Mucosa of stomach (tissue), 1 donor: ENCODE measurements at regions not wholly inside any gene's neighbourhood (a gene's known extent, or its start where the extent isn't known, plus 50 kb on each side); places are given as distances from the start of the nearest gene placed in this dataset.

Experiments
- H3K27me3 ChIP-seq: one replicate; pipeline ENCODE4 v1.7.0; 2013; ENCODE audit warnings: mild to moderate bottlenecking, low read length; ENCODE audit not compliant: control insufficient read depth, insufficient read depth
- H3K36me3 ChIP-seq: one replicate; pipeline ENCODE4 v1.7.0; 2013; ENCODE audit warnings: low read length; ENCODE audit not compliant: control insufficient read depth, insufficient read depth
- H3K4me1 ChIP-seq: one replicate; pipeline ENCODE4 v1.7.0; 2013; ENCODE audit warnings: mild to moderate bottlenecking, low read length; ENCODE audit not compliant: control insufficient read depth, insufficient read depth
- H3K4me3 ChIP-seq: one replicate; pipeline ENCODE4 v1.7.0; 2013; ENCODE audit warnings: low read length
- H3K9ac ChIP-seq: one replicate; pipeline ENCODE4 v1.7.0; 2013; ENCODE audit warnings: mild to moderate bottlenecking, low read length, moderate library complexity
- H3K9me3 ChIP-seq: one replicate; pipeline ENCODE4 v1.7.0; 2013; ENCODE audit warnings: mild to moderate bottlenecking, low read length, moderate library complexity; ENCODE audit not compliant: control insufficient read depth
- donor health status: Pancreatic carcinoma.

DNA sequence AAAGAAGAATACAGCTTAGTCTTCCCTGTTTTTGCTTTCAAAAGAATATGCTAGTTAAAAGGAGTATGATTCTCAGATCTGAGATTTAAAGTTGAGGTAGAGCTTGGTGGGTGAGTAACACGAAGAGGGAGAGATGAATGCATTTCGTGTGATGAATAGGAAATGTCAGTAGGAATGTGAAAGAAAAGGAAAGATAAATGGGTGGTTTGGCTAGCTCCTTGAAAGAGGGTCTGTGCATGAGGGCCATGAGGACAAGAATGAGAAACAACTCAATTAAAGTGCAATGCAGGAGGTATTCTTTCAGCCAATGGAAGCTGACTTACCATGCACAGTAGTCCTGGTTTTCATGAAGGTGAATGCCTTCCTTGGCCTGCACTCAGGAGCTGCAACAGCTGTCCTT is 248.2 kb downstream of the HNMT start:
- Histone ChIP-seq H3K4me3 (no peak overlapping the region), H3K9me3 (no peaks in the 10 kb centered on the region), H3K36me3 (no peaks in the 10 kb centered on the region)

DNA sequence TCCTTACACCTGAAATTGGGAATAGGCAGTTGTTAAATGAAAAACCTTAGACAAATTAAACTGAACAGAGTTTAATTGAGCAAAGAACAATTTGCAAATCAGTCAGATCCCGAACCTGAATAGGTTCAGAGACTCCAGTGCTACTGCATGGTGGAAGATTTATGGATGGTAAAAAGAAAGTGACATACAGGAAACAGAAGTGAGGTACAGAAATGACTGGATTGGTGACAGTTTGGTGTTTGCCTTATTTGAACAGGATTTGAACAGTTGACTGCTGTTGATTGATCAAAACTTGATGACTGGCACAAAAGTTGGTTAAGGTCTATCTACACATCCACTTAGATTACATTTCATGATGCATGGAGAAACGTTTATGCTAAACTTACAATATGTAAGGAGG is 248.8 kb downstream of the HNMT start:
- no peak overlapping the region for H3K4me3 ChIP-seq
- no peaks in the 10 kb centered on the region for H3K27me3 ChIP-seq
- no peaks in the 10 kb centered on the region for H3K36me3 ChIP-seq
- no peaks in the 10 kb centered on the region for H3K9me3 ChIP-seq
- H3K4me1 ChIP-seq: no peaks in the 10 kb centered on the region
- no peak overlapping the region for H3K9ac ChIP-seq

More for the DNA sequence above, 248.2 kb downstream of the HNMT start:
- H3K4me1 ChIP-seq: no peaks in the 10 kb centered on the region
- H3K9ac ChIP-seq: no peak overlapping the region
- no peaks in the 10 kb centered on the region for H3K27me3 ChIP-seq

DNA sequence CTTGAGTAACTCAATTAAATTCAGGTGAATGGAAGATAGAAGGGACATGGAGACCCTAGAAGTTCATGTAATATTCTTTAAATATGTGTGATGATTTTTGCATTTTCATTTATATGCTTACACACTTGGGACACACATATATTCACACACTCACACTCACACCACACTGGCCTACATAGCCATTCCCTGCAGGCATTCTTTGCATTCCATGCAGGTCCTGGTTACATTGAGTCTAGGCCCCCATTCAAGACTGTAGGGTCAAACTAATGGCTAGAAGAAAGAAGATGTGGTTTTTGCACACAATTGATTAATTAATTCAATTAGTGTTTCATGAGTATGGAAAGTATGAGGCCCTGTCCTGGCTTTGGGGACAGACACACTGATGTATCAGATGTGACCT is 249.4 kb downstream of the HNMT start:
- Histone ChIP-seq H3K4me3 (no peak overlapping the region), H3K4me1 (no peaks in the 10 kb centered on the region), H3K36me3 (no peaks in the 10 kb centered on the region)

DNA sequence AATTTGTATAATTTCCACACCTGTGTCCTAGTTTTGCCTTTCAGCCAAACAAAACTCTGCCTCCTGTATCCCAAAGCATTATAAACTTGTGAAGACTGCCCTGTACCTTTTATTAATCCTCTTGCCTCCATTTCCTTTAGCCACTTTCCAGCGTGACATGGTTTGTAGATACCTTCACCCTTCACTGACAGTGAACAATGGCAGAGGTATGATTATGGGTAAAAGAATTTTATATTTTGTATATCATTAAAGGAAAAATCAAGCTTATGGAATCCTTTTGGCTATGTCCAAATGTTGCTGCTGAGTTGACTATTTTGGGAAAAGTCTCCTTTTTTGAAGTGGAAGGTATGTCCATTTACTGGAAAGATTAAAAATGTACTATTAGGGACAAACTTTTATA is 251.7 kb downstream of the HNMT start:
- H3K36me3 ChIP-seq: no peaks in the 10 kb centered on the region
- no peaks in the 10 kb centered on the region for H3K4me1 ChIP-seq
- H3K4me3 ChIP-seq: no peak overlapping the region
- H3K9ac ChIP-seq: no peak overlapping the region
- H3K9me3 ChIP-seq: no peaks in the 10 kb centered on the region
- no peaks in the 10 kb centered on the region for H3K27me3 ChIP-seq

More for the DNA sequence above, 249.4 kb downstream of the HNMT start:
- Histone ChIP-seq H3K9me3 (no peaks in the 10 kb centered on the region), H3K9ac (no peak overlapping the region), H3K27me3 (no peaks in the 10 kb centered on the region)

DNA sequence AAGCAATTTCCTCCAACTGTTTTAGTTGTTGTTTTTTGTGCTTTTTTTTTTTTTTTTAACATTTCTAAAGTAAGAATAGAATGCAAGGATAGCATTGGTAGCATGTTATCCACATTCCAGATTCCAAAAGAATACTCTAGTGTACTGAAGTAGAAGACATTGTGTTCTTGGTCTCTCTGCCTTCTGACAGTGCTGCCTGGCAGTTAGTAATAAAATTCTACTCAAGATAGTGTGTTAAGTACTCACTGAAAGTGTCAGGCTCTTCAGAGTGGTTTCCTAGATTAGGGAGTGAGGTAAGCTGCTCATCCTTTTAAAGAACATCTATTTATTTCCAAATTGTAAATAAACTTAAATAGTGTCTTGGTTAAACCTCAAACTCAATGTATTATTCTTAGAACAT is 253.7 kb downstream of the HNMT start:
- Histone ChIP-seq H3K9ac (no peak overlapping the region), H3K9me3 (no peaks in the 10 kb centered on the region), H3K27me3 (no peaks in the 10 kb centered on the region), H3K36me3 (no peaks in the 10 kb centered on the region), H3K4me1 (no peaks in the 10 kb centered on the region), H3K4me3 (no peak overlapping the region)

DNA sequence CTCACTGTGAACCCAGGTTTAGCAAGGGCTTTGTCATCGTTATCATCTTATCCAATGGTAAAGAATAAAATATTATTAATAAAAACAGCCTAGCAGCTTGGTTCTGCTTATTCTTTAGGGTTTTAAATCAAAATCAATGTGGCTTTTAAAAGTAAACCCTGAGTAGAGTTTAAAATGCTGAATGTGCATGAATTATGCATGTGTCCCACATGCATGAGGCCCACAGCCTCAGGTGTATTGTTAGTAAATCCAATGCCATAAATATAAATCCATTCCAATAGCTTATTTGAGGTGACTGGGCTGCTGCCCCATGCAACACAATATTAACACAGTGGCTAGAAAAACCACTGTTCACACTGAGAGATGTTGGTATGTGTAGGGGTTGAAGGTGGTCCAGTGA is 254.1 kb downstream of the HNMT start:
- no peaks in the 10 kb centered on the region for H3K36me3 ChIP-seq

DNA sequence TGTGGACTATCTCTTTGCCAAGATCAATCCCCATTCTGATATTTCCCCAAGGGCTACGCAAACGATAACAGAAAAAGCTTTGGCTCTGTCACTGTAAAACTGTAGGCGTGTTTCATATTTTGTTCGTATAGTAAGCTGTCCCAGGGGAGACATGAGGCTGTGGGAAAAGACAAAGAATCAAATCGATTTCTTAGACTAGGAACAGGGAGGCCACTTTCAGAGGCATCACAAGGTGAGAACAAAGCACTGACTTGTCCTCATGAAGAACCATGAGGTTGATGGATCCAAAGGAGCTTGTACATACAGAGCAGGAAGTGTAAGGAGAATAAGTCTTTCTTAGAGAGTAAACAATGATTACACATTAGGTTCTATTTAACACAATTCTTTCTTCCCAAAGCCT is 255.7 kb downstream of the HNMT start:
- H3K27me3 ChIP-seq: no peaks in the 10 kb centered on the region
- H3K9ac ChIP-seq: no peak overlapping the region
- H3K4me1 ChIP-seq: no peaks in the 10 kb centered on the region
- H3K4me3 ChIP-seq: no peak overlapping the region
- H3K9me3 ChIP-seq: no peaks in the 10 kb centered on the region
- no peaks in the 10 kb centered on the region for H3K36me3 ChIP-seq

More for the DNA sequence above, 254.1 kb downstream of the HNMT start:
- H3K27me3 ChIP-seq: no peaks in the 10 kb centered on the region
- no peak overlapping the region for H3K9ac ChIP-seq
- H3K4me3 ChIP-seq: no peak overlapping the region
- H3K9me3 ChIP-seq: no peaks in the 10 kb centered on the region
- no peaks in the 10 kb centered on the region for H3K4me1 ChIP-seq

DNA sequence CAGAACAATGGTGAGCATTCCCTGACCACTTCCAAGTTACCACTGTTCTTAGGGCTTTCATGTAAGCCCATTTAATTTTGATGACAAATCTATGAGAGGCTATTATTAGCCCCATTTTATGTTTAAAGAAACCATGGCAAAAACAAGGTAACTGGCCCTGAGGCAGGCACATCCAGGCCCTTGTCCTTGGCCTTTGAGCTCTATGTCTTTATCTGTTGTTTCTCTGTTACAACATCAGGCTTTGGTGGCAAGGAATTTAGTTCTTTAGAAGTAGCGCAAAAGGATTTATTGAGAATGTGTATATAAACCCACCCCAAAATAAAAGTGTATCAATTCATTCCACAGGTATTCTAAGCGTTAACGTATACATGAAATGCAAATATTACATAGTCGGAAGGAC is 257.1 kb downstream of the HNMT start:
- Histone ChIP-seq H3K9ac (no peak overlapping the region), H3K4me3 (no peak overlapping the region), H3K27me3 (no peaks in the 10 kb centered on the region), H3K4me1 (no peaks in the 10 kb centered on the region), H3K36me3 (no peaks in the 10 kb centered on the region), H3K9me3 (no peaks in the 10 kb centered on the region)

DNA sequence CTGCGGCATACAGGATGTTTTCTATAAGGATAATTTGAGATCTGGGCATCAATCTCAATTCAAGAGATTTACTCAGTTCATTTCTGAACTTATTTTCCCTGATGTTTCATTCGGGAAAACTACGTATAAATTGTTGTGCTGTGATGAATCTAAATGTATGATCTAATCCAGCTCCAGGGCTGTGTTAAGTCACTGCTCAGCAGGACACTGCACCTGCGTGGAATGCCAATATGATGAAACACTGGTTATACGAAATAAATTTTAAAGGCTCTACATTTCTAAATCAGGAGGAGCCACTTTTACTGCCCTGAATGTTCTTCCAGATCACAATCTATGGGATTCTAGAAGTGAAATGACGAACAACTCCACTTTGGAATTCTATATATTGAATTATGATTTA is 259.0 kb downstream of the HNMT start:
- Histone ChIP-seq H3K27me3 (no peaks in the 10 kb centered on the region), H3K9me3 (no peaks in the 10 kb centered on the region), H3K9ac (no peak overlapping the region)

DNA sequence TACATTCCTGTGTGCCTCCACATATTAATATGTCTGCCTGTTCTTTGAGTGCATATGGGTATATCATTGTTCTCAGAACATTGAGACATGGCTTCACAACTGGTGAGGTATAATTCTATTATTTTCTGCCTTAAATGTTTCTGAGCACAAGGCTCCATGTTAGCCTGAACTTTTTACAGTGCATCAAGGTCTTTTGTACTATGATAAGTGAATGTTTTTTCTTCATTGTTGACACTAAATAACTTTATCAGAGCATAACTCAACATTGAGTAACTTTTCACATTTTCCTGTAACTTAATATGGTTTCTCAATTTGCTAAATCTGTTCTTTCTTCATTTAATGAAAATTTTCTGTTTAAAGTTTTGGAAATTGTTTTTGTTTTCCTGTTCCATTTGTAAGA is 262.9 kb downstream of the HNMT start:
- no peak overlapping the region for H3K4me3 ChIP-seq
- no peaks in the 10 kb centered on the region for H3K36me3 ChIP-seq
- H3K9me3 ChIP-seq: no peaks in the 10 kb centered on the region
- H3K4me1 ChIP-seq: peaks cover 3% of the 10 kb centered on the region
- H3K9ac ChIP-seq: no peak overlapping the region
- no peaks in the 10 kb centered on the region for H3K27me3 ChIP-seq

More for the DNA sequence above, 259.0 kb downstream of the HNMT start:
- no peaks in the 10 kb centered on the region for H3K36me3 ChIP-seq
- no peak overlapping the region for H3K4me3 ChIP-seq
- no peaks in the 10 kb centered on the region for H3K4me1 ChIP-seq

DNA sequence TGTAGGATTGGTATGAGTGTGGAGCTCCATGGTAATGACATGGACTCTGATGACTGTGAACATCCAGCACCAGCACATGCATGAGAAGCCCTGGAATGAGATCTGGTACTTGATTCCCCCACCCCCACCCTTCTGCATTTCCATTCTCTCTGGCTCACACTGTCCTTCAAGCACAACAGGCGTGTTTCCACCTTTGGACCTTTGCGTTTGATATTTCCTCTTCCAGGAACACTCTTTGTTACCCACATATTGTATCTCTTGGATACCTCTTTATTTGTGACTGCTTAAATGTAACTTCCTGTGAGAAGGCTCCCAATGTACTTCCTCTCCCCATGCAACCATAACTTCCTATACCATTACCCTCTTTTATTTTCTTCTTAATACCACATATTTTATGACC is 263.8 kb downstream of the HNMT start:
- no peak overlapping the region for H3K4me3 ChIP-seq
- no peaks in the 10 kb centered on the region for H3K27me3 ChIP-seq
- no peaks in the 10 kb centered on the region for H3K36me3 ChIP-seq
- no peak overlapping the region for H3K9ac ChIP-seq
- no peaks in the 10 kb centered on the region for H3K9me3 ChIP-seq
- peaks cover 3% of the 10 kb centered on the region for H3K4me1 ChIP-seq

DNA sequence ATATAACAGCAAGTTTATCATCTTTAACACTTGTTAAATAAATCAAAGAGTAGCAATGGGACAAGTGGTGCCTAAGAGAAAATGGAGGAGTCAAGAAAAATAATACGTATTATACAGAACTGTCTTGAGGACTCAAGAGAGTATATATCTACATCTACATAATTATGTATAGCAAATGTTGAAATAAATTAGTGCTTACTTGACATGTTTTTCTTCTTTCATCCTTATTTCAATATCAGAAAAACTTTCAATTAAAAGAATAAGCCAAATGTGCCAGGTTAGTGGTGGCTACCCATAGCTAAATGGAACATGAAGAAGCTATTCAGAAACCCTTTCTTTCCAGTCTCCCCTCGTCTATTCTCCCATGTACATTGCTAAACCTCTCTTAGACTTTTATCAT is 267.3 kb upstream of the SPOPL start:
- Histone ChIP-seq H3K27me3 (no peaks in the 10 kb centered on the region), H3K4me3 (no peak overlapping the region), H3K4me1 (peaks cover 3% of the 10 kb centered on the region), H3K9me3 (no peaks in the 10 kb centered on the region), H3K9ac (no peak overlapping the region), H3K36me3 (no peaks in the 10 kb centered on the region)

DNA sequence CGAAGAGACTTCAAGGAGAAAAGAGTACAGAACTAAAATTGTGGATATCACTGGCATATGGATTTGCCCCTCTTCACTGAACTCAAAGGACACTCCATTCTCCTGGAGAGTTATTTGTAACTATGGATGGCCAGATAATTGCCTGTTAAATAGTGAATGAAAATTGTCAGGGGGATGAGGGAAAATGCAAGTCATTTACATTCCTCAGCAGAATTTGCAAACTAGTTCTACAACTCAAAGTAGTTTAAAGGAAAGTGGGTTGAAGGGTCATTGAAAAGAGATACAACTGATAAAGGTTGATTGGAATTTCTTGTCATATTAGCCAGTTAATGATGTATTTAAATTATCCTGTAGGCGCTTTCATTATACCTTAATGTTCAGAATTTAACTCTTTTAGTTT is 266.5 kb upstream of the SPOPL start:
- Histone ChIP-seq H3K9me3 (no peaks in the 10 kb centered on the region), H3K36me3 (no peaks in the 10 kb centered on the region), H3K4me1 (peaks cover 3% of the 10 kb centered on the region), H3K9ac (no peak overlapping the region), H3K4me3 (no peak overlapping the region), H3K27me3 (no peaks in the 10 kb centered on the region)
